ENCODE measurements at regions not wholly inside any gene's neighbourhood (a gene's known extent, or its start where the extent isn't known, plus 50 kb on each side); places are given as distances from the start of the nearest gene placed in this dataset.

- no peak for TF ChIP-seq REST (IDR thresholded peaks at IDR 0.05; ENCODE audit: borderline replicate concordance)
- no peak for TF ChIP-seq TAF1 (IDR thresholded peaks at IDR 0.05; ENCODE audit: low read depth)
- TF ChIP-seq CTCF (IDR thresholded peaks at IDR 0.05; ENCODE audit: poor library complexity, severe bottlenecking), result no peak
- no peak for TF ChIP-seq EP300 (conservative IDR thresholded peaks at IDR 0.05; ENCODE audit: poor library complexity, severe bottlenecking)
- no peak for TF ChIP-seq EZH2 (IDR thresholded peaks at IDR 0.05; ENCODE audit: borderline replicate concordance, insufficient read depth, low read length, poor library complexity, severe bottlenecking)
- TF ChIP-seq RAD21 (conservative IDR thresholded peaks at IDR 0.05), result no peak
- no peak for TF ChIP-seq POLR2AphosphoS5 (IDR thresholded peaks at IDR 0.05)
Measured at GRCh38 chr14:97230051-97230450, 432.9 kb downstream of the VRK1 start.

All from neural cell (in vitro differentiated cells).